NOMO-1 treated with DMSO at 0.1 percent for 48 hours (cell line): ENCODE measurements at regions not wholly inside any gene's neighbourhood (a gene's known extent, or its start where the extent isn't known, plus 50 kb on each side); places are given as distances from the start of the nearest gene placed in this dataset.

Experiments used
- DNase-seq: peaks from one replicate; lab custom pipeline; 2025; ENCODE audit not compliant: unreplicated experiment; lab: John Stamatoyannopoulos, UW

GRCh38 chr12:107318806-107319532 lies 225.6 kb upstream of the CRY1 start:
- no peak for DNase-seq

DNA sequence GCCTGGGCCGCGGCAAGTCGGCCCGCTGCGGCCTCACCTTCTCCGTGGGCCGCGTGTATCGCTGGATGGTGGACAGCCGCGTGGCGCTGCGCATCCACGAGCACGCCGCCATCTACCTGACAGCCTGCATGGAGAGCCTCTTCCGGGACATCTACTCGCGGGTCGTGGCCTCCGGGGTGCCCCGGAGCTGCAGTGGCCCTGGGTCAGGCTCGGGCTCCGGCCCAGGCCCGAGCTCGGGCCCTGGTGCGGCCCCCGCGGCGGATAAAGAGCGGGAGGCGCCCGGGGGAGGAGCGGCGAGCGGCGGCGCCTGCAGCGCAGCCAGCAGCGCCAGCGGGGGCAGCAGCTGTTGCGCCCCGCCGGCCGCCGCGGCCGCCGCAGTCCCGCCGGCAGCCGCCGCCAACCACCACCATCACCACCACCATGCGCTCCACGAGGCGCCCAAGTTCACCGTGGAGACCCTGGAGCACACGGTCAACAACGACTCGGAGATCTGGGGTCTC lies 226.2 kb upstream of the CRY1 start:
- no peak for DNase-seq

DNA sequence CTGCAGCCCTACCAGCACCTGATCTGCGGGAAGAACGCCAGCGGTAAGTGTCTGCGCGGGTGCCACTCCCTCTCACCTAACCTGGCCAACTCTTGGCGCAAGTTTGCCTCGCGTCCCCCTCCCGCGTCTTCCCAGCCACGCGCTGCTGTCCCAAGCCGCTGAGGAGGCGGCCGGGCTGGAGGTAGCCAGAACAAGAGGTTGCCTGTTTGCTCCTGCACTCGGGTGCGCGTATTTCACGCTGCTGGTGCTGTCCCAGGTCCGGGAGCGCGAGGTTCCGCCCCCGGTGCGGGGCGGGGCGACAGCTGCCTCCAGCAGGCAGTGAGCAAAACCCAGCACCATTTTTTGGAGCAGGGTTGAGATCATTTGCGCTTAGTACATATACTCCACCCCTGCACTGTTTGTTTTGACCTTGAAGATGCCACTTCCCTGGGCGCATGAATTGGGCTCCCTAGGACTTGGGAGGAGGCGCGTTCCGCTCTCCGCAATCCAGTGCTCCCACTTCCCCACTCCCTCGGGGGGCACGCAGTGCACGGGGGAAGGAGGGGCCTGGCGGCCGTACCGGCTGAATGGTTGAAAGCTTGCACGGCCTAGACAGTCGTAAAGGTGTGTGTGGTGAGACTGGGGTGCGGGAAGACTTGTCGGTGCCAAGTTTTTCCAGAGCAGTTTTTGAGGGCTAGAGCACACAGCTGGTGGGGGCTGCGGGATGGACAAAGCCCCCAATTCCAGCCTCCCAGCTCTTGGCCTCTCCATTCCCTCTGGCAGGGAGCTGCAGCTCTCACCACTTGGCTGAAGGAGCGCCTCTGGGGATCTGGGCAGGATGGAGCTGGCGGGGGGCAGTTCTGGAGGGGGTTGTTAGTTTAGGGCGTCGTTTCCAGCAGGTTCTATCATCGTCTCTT lies 226.9 kb upstream of the CRY1 start:
- DNase-seq = peak; percentile 39

- DNase-seq = peak; percentile 54
These were observed 227.7 kb upstream of the CRY1 start for GRCh38 chr12:107320929-107321631.

GRCh38 chr12:107322063-107322462 lies 228.7 kb upstream of the CRY1 start:
- DNase-seq = peak; percentile 82

DNA sequence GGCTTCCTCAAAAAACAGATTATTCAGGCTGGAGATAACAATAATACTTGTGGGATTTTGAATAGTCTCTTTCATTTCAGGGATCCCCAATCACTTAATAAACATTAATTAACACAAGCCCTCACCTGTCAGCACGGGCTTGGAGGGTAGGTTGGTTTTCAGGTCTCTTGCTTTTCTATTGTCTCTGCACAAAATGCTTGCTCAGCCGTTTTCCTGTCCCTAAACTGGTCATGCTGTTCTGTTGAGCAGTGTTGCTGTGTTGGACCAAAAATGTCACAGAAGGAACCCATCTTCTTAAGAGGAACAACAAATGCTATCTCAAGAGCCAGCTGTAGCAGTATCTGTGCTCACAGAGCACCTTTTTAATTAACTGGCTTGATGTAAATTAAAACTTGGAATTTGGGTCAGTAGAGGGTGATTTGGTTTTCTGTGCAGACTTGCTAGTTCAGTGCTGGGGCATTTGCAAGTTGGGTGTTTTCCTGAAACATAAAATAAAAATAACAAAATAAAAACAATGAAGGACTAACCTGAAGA lies 231.8 kb upstream of the CRY1 start:
- no peak for DNase-seq

DNA sequence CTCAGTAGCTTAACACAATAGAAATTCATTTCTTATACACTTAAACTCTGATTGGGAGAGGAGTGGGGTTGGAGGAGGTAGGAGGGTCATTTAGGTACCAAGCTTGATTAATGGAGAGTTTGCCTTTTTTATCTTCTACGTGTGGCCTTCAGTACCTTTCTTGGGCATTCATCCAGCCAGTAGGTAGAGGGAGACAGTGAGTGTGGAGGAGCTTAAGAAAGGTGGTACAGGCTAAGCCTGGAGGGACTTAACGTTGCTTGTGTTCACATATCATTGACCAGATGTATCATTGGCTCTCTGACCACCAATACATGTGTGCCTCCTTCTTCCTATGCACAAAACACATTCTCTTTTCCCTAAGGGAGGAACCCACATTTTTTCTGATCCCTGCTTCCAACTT lies 232.9 kb upstream of the CRY1 start:
- DNase-seq = no peak

DNA sequence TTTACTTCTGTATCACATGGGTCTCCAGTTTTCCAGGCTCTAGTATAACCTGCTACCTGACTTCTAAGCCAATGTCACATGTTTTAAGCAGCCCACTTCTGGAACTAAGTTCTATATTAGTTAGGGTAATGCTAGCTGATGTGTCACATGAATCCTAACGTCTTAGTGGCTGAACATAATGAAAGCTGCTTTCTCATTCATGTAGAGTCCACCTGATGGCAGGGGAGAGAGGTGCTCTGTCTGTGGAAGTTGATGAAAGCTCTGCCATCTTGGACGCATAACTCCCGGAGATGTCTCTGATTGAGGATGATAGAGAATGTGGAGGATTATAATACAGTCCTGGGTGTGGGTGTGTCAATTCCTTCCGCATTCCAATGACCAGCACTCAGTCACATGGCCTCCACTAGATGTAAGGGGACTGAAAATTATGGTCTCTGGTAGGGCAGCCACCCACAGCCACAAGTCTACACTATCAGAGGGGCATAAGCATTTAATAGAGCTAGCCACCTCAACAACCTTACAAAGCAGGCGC lies 234.4 kb upstream of the CRY1 start:
- no peak for DNase-seq

DNA sequence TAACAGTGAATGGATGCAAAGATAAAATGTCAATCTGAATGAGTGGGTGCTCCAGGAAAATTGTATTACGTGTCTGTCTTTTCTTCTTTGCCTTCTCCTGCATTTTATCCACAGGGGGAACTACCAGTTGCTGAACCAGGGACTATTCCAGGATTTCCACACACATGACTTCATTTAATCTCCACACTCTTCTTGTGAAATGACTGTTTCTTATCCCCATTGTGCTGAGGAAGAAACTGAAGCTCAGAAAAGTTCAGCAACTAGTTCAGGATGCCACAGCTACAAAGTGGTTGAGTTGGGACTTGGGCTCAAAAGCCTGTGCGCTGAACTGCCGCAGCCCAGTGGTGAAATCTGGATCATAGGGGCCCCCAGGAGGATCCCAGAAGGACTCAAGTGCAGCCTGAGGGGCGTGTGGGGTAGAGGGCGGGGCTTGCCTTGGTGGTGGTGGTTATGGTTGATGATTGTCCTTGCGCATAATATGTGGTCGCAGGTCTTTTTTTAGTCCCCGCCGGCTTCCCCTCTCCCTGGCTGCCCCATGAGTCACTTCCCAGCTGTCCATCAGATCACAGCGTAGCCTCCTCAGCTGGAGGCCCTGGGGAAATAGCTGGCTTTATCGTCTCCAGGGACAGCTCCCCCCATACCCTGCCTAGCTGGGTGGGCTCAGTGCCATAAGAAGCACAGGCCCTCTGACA lies 235.2 kb upstream of the CRY1 start:
- DNase-seq = peak; percentile 91

- peak; percentile 93 for DNase-seq
These were observed 236.4 kb upstream of the CRY1 start for GRCh38 chr12:107329569-107330324.

DNA sequence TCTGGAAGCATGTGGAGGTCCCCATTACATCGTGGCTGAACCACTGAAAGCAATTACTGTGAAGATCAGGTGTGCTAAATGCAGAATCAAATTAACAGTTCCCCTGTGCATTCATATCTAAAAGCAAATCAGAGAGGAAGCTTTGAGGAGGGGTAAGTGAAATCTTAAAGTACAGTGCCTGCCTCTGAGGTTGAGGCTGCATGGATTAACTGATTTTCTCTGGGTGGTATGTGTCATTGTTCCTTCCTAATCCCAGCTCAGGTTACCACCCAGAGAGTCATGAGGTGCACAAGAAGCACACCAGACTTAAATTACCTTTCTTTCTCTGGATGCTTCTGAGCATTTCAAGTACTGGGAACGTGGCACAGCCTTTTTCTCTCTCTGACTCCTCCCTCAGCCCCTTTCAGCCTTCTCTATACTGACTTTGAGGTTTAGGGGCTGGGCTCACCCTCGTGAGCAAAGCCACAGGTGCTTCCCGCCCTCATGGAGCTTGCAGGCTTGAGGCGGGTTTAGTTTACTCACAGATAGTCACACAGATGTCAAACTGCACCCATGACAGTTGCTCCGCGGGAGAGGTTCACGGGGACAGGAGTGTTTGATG lies 237.6 kb upstream of the CRY1 start:
- no peak for DNase-seq

- no peak for DNase-seq
These were observed 238.1 kb upstream of the CRY1 start for GRCh38 chr12:107331471-107331870.

DNA sequence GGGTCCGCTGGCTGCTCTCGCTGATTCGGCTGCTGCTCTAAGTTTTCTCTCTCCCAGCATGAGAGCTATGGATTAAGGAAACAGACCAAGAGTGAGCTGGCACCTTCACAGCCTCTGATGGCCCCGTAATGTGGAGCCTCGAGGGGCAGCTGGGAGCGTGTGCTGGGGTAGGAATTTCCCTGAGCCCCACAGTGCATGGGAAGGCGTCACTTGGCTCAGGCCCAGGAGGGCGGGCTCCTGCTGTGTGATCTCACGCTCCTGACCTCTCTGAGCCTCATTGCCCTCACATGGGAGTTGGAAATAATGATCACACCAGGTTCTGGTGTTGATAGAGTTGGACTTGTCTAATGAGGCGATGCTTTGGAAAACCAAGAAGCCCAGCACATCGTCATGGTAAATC lies 238.6 kb upstream of the CRY1 start:
- no peak for DNase-seq

GRCh38 chr12:107332743-107333142 lies 239.4 kb upstream of the CRY1 start:
- no peak for DNase-seq

DNA sequence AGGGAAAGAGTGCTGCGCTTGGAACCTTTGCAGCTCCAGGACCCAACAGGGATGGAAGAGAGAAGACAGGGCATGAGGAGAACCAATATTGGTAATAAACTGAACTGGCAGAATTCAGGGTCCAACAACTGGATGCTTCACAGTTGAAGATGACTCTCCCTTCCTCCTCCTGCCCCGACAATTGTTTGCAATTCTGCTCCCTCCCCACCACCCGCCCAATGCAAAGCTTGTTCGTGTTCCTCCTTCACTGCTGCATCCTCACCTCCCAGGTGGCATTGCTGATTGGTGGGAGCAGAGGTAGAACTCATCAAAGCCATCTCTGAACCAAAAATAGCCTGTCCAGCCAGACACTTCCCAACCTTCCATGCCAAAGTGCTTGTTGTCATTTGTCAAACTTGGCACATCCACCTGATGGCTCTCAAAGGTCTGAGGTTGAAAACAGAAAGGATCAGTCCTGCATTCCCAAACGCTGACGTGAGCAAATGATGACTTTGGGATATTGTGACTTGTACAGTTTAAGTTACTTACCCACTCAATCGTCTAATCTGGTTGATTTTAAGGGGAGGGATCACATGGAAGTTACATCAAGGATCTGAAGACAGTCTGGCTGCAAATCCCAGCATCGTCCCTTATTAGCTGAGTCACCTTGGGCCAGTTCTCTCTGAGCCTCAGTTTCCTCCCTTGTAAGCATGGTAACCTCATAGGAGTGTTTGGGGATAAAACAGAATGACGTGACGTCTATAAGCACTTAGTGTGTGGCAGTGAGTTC lies 242.6 kb upstream of the CRY1 start:
- no peak for DNase-seq

DNA sequence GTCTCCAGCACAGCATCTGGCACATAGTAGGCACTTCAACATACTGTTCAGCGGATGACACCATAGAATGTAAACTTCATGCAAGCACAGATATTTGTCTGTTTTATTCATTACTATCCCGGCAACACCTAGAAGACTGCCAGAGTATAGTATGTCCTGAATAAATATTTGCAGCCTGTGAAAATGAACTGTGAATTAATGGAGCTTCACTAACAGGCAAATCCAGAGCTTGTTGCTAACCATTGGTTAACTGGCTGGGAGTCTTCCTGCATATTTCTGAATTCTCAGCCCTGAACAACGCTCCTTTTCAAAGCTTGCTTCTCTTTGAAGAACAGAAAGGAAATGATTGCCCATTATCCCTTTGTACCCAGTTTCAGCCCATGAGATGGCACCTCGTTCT lies 243.3 kb upstream of the CRY1 start:
- DNase-seq = no peak

DNA sequence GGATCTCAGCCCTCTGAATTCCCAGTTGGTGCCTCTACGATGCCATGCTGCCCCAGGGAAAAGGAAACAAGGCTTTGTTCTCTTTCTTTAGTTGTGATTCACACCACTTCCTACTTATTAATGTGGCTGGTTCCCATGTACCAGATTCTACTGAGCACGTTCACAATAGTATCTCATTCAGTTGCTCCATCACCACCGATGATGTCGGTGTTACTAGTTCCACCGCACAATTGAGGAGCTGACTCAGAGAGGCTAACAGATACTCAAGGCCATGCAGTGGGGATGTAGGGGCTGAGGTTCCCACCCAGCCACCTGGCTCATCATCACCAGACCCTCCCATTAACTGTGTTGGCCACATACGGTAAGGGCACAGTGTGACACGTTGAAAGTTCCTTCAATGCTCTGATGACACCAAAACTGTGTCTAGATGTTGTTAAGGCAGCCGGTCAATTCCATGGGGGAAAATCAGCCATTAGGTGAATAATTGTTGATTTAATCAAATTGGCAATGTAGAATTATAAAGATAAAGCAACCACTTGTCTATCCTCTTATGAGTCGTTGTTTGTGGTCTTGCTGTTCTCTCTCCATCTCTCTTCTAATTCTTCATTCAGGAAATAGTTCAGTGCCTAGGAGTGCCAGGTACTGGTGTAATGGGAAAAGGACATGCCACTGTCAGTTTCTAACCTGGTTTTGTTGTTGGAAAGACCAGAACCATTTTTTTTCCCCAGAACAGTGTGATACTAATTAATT lies 244.2 kb upstream of the CRY1 start:
- DNase-seq = peak; percentile 21

GRCh38 chr12:107339487-107339886 lies 246.1 kb upstream of the CRY1 start:
- no peak for DNase-seq
